DMS114 treated with DMSO at 0.1 percent for 48 hours (cell line): ENCODE measurements at regions not wholly inside any gene's neighbourhood (a gene's known extent, or its start where the extent isn't known, plus 50 kb on each side); places are given as distances from the start of the nearest gene placed in this dataset.

Experiments
- DNase-seq: peaks from one replicate; lab custom pipeline; 2025; ENCODE audit not compliant: unreplicated experiment; lab: John Stamatoyannopoulos, UW

- DNase-seq, result no peak
These were observed 56.0 kb upstream of the OR5AK2 start for GRCh38 chr11:56932572-56933220.

- no peak for DNase-seq
These were observed 65.6 kb upstream of the OR5AK2 start for GRCh38 chr11:56923116-56923515.

GRCh38 chr11:56922421-56922820 is 66.3 kb upstream of the OR5AK2 start:
- DNase-seq, result no peak

- DNase-seq, result no peak
These were observed 70.9 kb upstream of the OR5AK2 start for GRCh38 chr11:56917708-56918400.

GRCh38 chr11:56916587-56916986 is 72.1 kb upstream of the OR5AK2 start:
- DNase-seq, result no peak

GRCh38 chr11:56916162-56916561 is 72.6 kb upstream of the OR5AK2 start:
- no peak for DNase-seq

GRCh38 chr11:56911312-56911711 is 77.4 kb upstream of the OR5AK2 start:
- DNase-seq, result no peak

GRCh38 chr11:56910785-56911184 is 77.9 kb upstream of the OR5AK2 start:
- DNase-seq, result no peak

GRCh38 chr11:56910046-56910773 is 78.5 kb upstream of the OR5AK2 start:
- no peak for DNase-seq

GRCh38 chr11:56909563-56909962 is 79.2 kb upstream of the OR5AK2 start:
- DNase-seq, result no peak

- no peak for DNase-seq
These were observed 79.6 kb upstream of the OR5AK2 start for GRCh38 chr11:56909080-56909479.

GRCh38 chr11:56906683-56907148 is 82.0 kb upstream of the OR5AK2 start:
- no peak for DNase-seq

- DNase-seq, result no peak
These were observed 82.8 kb upstream of the OR5AK2 start for GRCh38 chr11:56905936-56906335.

GRCh38 chr11:56905442-56905841 is 83.3 kb upstream of the OR5AK2 start:
- DNase-seq, result no peak

- DNase-seq, result no peak
These were observed 89.9 kb upstream of the OR5AK2 start for GRCh38 chr11:56898856-56899255.

GRCh38 chr11:56890584-56891305 is 98.0 kb upstream of the OR5AK2 start:
- no peak for DNase-seq

GRCh38 chr11:56889986-56890385 is 98.7 kb upstream of the OR5AK2 start:
- no peak for DNase-seq

- DNase-seq, result no peak
These were observed 100.8 kb upstream of the OR5AK2 start for GRCh38 chr11:56887940-56888339.

- DNase-seq, result no peak
These were observed 102.3 kb upstream of the OR5AK2 start for GRCh38 chr11:56886455-56886854.

- no peak for DNase-seq
These were observed 102.9 kb upstream of the OR5AK2 start for GRCh38 chr11:56885854-56886253.

- DNase-seq, result no peak
These were observed 103.5 kb upstream of the OR5AK2 start for GRCh38 chr11:56885177-56885576.
